ENCODE measurements at regions not wholly inside any gene's neighbourhood (a gene's known extent, or its start where the extent isn't known, plus 50 kb on each side); places are given as distances from the start of the nearest gene placed in this dataset.

- no peak for DNase-seq
Measured at GRCh38 chr14:97215263-97215969, 418.2 kb downstream of the VRK1 start.

GRCh38 chr14:97217111-97217885 lies 420.1 kb downstream of the VRK1 start:
- no peak for DNase-seq

- no peak for DNase-seq
Measured at GRCh38 chr14:97218274-97218673, 421.1 kb downstream of the VRK1 start.

- no peak for DNase-seq
Measured at GRCh38 chr14:97218691-97219430, 421.7 kb downstream of the VRK1 start.

GRCh38 chr14:97219431-97220017 lies 422.3 kb downstream of the VRK1 start:
- no peak for DNase-seq

GRCh38 chr14:97221572-97222285 lies 424.5 kb downstream of the VRK1 start:
- no peak for DNase-seq

- no peak for DNase-seq
Measured at GRCh38 chr14:97224016-97224415, 426.8 kb downstream of the VRK1 start.

- no peak for DNase-seq
Measured at GRCh38 chr14:97230051-97230450, 432.9 kb downstream of the VRK1 start.

- no peak for DNase-seq
Measured at GRCh38 chr14:97233319-97233985, 436.3 kb downstream of the VRK1 start.

- DNase-seq = no peak
Measured at GRCh38 chr14:97246648-97247047, 449.5 kb downstream of the VRK1 start.

- DNase-seq = no peak
Measured at GRCh38 chr14:97248973-97249372, 451.8 kb downstream of the VRK1 start.

GRCh38 chr14:97250931-97251330 lies 453.7 kb downstream of the VRK1 start:
- no peak for DNase-seq

GRCh38 chr14:97251491-97252155 lies 454.4 kb downstream of the VRK1 start:
- DNase-seq = no peak

GRCh38 chr14:97253756-97254155 lies 456.6 kb downstream of the VRK1 start:
- DNase-seq = no peak

- DNase-seq = no peak
Measured at GRCh38 chr14:97262336-97262735, 465.2 kb downstream of the VRK1 start.

- no peak for DNase-seq
Measured at GRCh38 chr14:97264516-97265230, 467.5 kb downstream of the VRK1 start.

- DNase-seq = no peak
Measured at GRCh38 chr14:97266653-97267052, 469.5 kb downstream of the VRK1 start.

- DNase-seq = no peak
Measured at GRCh38 chr14:97267509-97267908, 470.3 kb downstream of the VRK1 start.

- no peak for DNase-seq
Measured at GRCh38 chr14:97268097-97268496, 470.9 kb downstream of the VRK1 start.

- no peak for DNase-seq
Measured at GRCh38 chr14:97270308-97270707, 473.1 kb downstream of the VRK1 start.

- no peak for DNase-seq
Measured at GRCh38 chr14:97271451-97271960, 474.3 kb downstream of the VRK1 start.
